ENCODE measurements at regions not wholly inside any gene's neighbourhood (a gene's known extent, or its start where the extent isn't known, plus 50 kb on each side); places are given as distances from the start of the nearest gene placed in this dataset.

GRCh38 chr13:93158565-93158964 lies 68.0 kb upstream of the GPC6 start:
- TF ChIP-seq POLR2A (IDR thresholded peaks at IDR 0.05; ENCODE audit: low read depth, low read length) = no peak
- TF ChIP-seq FOS (IDR thresholded peaks at IDR 0.05; ENCODE audit: borderline replicate concordance, insufficient read depth, low read length) = no peak
- TF ChIP-seq MYC (IDR thresholded peaks at IDR 0.05; ENCODE audit: low read depth, low read length) = no peak
- TF ChIP-seq GATA2 (IDR thresholded peaks at IDR 0.05; ENCODE audit: insufficient read depth, insufficient read length, low read depth, low read length) = no peak
- no peak for TF ChIP-seq POLR2AphosphoS5 (IDR thresholded peaks at IDR 0.05; ENCODE audit: insufficient read depth, low read depth, low read length)
- TF ChIP-seq JUN (IDR thresholded peaks at IDR 0.05; ENCODE audit: borderline replicate concordance, insufficient read depth, insufficient read length, low read depth) = no peak
- TF ChIP-seq CTCF (IDR thresholded peaks at IDR 0.05; ENCODE audit: extremely low read depth in 1 of 2, insufficient read depth in 1 of 2, low read depth in 1 of 2, low read length in 2 of 2) = no peak
- no peak for TF ChIP-seq EZH2 (IDR thresholded peaks at IDR 0.05; ENCODE audit: borderline replicate concordance, low read depth, low read length, severe bottlenecking)
- no peak for TF ChIP-seq MAX (IDR thresholded peaks at IDR 0.05; ENCODE audit: insufficient read depth, insufficient read length)
- Histone ChIP-seq H3K9ac (replicated peaks; ENCODE audit: extremely low read depth, insufficient read depth, low read length) (no peak overlapping the region), H3K27me3 (ENCODE audit: control insufficient read depth in 2 of 2, insufficient read depth in 2 of 2, low read length in 2 of 2) (no peaks in the 10 kb centered on the region), H3K36me3 (ENCODE audit: control insufficient read depth in 2 of 2, extremely low read depth in 1 of 2, insufficient read depth in 2 of 2, low read length in 2 of 2) (no peaks in the 10 kb centered on the region), H3K4me3 (replicated peaks in 1 of 3; ENCODE audit: insufficient read depth in 1 of 3, low read depth in 1 of 3, low read length in 3 of 3) (no peak overlapping the region), H2AFZ (ENCODE audit: low read depth, low read length) (no peak overlapping the region), H4K20me1 (replicated peaks; ENCODE audit: control insufficient read depth, extremely low read depth, insufficient read depth, low read length) (no peaks in the 10 kb centered on the region), H3K27ac (ENCODE audit: insufficient read depth, low read depth, low read length) (no peak overlapping the region), H3K4me1 (ENCODE audit: control insufficient read depth, extremely low read depth, insufficient read depth, low read length) (no peaks in the 10 kb centered on the region), H3K9me1 (replicated peaks; ENCODE audit: control insufficient read depth, extremely low read depth, insufficient read depth, low read length) (no peaks in the 10 kb centered on the region), H3K9me3 (replicated peaks; ENCODE audit: control insufficient read depth, insufficient read depth, low read length) (peaks cover 3% of the 10 kb centered on the region), H3K4me2 (ENCODE audit: insufficient read depth, low read length) (no peak overlapping the region), H3K79me2 (ENCODE audit: control insufficient read depth, insufficient read depth, low read length) (no peaks in the 10 kb centered on the region)
- ChIA-PET POLR2A (no interaction called here), CTCF (no interaction called here)
- no peak for FAIRE-seq
- no peak for DNase-seq (ENCODE audit: low read depth, low spot score)
- dilution Hi-C loops (cut with MboI; ENCODE audit: extremely low pct_ligation_motif_present, low sequenced_read_pairs) (no loop called here), intact Hi-C loops (cut with micrococcal nuclease) (no loop called here)
- BruUV-seq (replicated peaks) = no TSS peak

Measured in endothelial cell of umbilical vein (primary cell).